ENCODE measurements at regions not wholly inside any gene's neighbourhood (a gene's known extent, or its start where the extent isn't known, plus 50 kb on each side); places are given as distances from the start of the nearest gene placed in this dataset.
"Not testable (repeated sequence)": the region's sequence is repeated elsewhere in the genome, so short reads cannot be mapped to it uniquely, and the experiment has no call there.

- Mint-ChIP-seq H3K27ac (peak overlapping the region; percentile 19), H3K27me3 (no peaks in the 10 kb centered on the region), H3K36me3 (ENCODE audit: low read depth) (no peaks in the 10 kb centered on the region), H3K4me1 (no peaks in the 10 kb centered on the region), H3K4me3 (no peak overlapping the region)
- no peak for ATAC-seq
- DNase-seq = no peak
- H3K9me3 ChIP-seq (ENCODE audit: control insufficient read depth, low read length, poor library complexity, severe bottlenecking) = no peaks in the 10 kb centered on the region
Observed at GRCh38 chr2:106339609-106340008, 128.6 kb downstream of the RGPD3 start.

DNA sequence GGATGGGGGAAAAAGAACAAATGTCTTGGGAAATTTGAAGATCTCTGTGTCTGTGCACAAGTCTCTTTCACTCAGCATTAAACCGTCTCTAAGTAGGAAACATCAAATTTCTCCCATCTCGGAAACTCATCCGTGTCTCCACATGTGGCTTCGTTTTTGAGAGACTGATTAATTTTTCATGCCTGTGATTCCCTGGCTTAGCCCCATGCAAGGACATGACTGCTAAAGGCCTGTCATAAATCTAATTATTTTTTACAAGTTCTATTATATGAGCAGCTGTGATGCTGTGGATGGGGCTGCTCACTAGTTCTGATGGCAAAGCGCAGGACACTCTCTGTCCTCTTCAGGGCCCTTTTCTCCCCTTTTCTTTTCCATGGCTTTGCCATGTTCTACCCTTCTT, 129.1 kb downstream of the RGPD3 start:
- Mint-ChIP-seq H3K27me3 (no peaks in the 10 kb centered on the region), H3K27ac (peak overlapping the region; percentile 19), H3K4me1 (no peaks in the 10 kb centered on the region), H3K4me3 (no peak overlapping the region), H3K36me3 (ENCODE audit: low read depth) (no peaks in the 10 kb centered on the region)
- no peak for DNase-seq
- H3K9me3 ChIP-seq (ENCODE audit: control insufficient read depth, low read length, poor library complexity, severe bottlenecking) = no peaks in the 10 kb centered on the region
- no peak for ATAC-seq

GRCh38 chr2:106338043-106338442, 130.2 kb downstream of the RGPD3 start:
- H3K9me3 ChIP-seq (ENCODE audit: control insufficient read depth, low read length, poor library complexity, severe bottlenecking) = no peaks in the 10 kb centered on the region
- DNase-seq = no peak
- no peak for ATAC-seq
- no peak overlapping the region for H3K27ac Mint-ChIP-seq
- H3K36me3 Mint-ChIP-seq (ENCODE audit: low read depth) = no peaks in the 10 kb centered on the region
- no peaks in the 10 kb centered on the region for H3K4me1 Mint-ChIP-seq
- no peak overlapping the region for H3K4me3 Mint-ChIP-seq
- H3K27me3 Mint-ChIP-seq = no peaks in the 10 kb centered on the region

- Mint-ChIP-seq H3K27ac (no peak overlapping the region), H3K4me3 (no peak overlapping the region), H3K27me3 (no peaks in the 10 kb centered on the region), H3K36me3 (ENCODE audit: low read depth) (no peaks in the 10 kb centered on the region), H3K4me1 (peaks cover 6% of the 10 kb centered on the region)
- DNase-seq (no peak), ATAC-seq (no peak)
- H3K9me3 ChIP-seq (ENCODE audit: control insufficient read depth, low read length, poor library complexity, severe bottlenecking) = no peaks in the 10 kb centered on the region
Observed at GRCh38 chr2:106336737-106337136, 131.5 kb downstream of the RGPD3 start.

- H3K4me3 Mint-ChIP-seq = no peak overlapping the region
- no peak overlapping the region for H3K27ac Mint-ChIP-seq
- DNase-seq = no peak
Observed at GRCh38 chr2:106336108-106336507, 132.1 kb downstream of the RGPD3 start.

DNA sequence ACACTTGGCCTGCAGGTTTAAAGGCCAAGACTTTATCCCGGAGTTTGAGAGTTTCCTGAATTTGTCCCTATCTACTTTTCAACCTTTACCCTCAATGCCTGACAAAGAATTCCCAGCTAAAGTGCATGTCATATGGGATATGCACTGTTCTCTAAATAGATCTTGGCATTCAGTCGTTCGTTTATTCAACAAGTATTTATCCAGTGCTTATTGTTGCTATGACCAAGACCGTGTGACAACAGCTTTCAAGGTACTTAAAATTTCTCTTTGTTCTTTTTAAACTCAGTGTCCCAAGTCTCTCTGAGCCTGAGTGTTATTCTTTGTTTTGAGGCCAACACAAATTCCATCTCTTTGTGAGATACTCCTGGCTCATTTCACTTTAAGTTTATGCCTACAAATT, 133.4 kb downstream of the RGPD3 start:
- H3K27me3 Mint-ChIP-seq = no peaks in the 10 kb centered on the region
- H3K36me3 Mint-ChIP-seq (ENCODE audit: low read depth) = no peaks in the 10 kb centered on the region
- ATAC-seq (no peak), DNase-seq (no peak)
- H3K4me3 Mint-ChIP-seq = no peak overlapping the region
- H3K27ac Mint-ChIP-seq = no peak overlapping the region
- peaks cover 6% of the 10 kb centered on the region for H3K4me1 Mint-ChIP-seq
- H3K9me3 ChIP-seq (ENCODE audit: control insufficient read depth, low read length, poor library complexity, severe bottlenecking) = no peaks in the 10 kb centered on the region

More at GRCh38 chr2:106336108-106336507, 132.1 kb downstream of the RGPD3 start:
- no peak for ATAC-seq
- H3K27me3 Mint-ChIP-seq = no peaks in the 10 kb centered on the region
- peaks cover 6% of the 10 kb centered on the region for H3K4me1 Mint-ChIP-seq
- no peaks in the 10 kb centered on the region for H3K9me3 ChIP-seq (ENCODE audit: control insufficient read depth, low read length, poor library complexity, severe bottlenecking)
- no peaks in the 10 kb centered on the region for H3K36me3 Mint-ChIP-seq (ENCODE audit: low read depth)

- H3K36me3 Mint-ChIP-seq (ENCODE audit: low read depth); DNase-seq; ATAC-seq; H3K27me3 Mint-ChIP-seq; H3K27ac Mint-ChIP-seq; H3K4me1 Mint-ChIP-seq; H3K4me3 Mint-ChIP-seq; H3K9me3 ChIP-seq (ENCODE audit: control insufficient read depth, low read length, poor library complexity, severe bottlenecking): not testable (repeated sequence)
Observed at GRCh38 chr2:106333253-106333873, 134.8 kb downstream of the RGPD3 start.

- Mint-ChIP-seq H3K27ac (no peak overlapping the region), H3K4me1 (peaks cover 6% of the 10 kb centered on the region), H3K4me3 (no peak overlapping the region), H3K36me3 (ENCODE audit: low read depth) (no peaks in the 10 kb centered on the region), H3K27me3 (no peaks in the 10 kb centered on the region)
- no peak for ATAC-seq
- H3K9me3 ChIP-seq (ENCODE audit: control insufficient read depth, low read length, poor library complexity, severe bottlenecking) = no peaks in the 10 kb centered on the region
- no peak for DNase-seq
Observed at GRCh38 chr2:106332054-106332453, 136.2 kb downstream of the RGPD3 start.

- DNase-seq; H3K27ac Mint-ChIP-seq; ATAC-seq; H3K4me1 Mint-ChIP-seq; H3K36me3 Mint-ChIP-seq (ENCODE audit: low read depth); H3K4me3 Mint-ChIP-seq; H3K9me3 ChIP-seq (ENCODE audit: control insufficient read depth, low read length, poor library complexity, severe bottlenecking); H3K27me3 Mint-ChIP-seq: not testable (repeated sequence)
Observed at GRCh38 chr2:106330384-106331261, 136.5 kb upstream of the UXS1 start.

DNA sequence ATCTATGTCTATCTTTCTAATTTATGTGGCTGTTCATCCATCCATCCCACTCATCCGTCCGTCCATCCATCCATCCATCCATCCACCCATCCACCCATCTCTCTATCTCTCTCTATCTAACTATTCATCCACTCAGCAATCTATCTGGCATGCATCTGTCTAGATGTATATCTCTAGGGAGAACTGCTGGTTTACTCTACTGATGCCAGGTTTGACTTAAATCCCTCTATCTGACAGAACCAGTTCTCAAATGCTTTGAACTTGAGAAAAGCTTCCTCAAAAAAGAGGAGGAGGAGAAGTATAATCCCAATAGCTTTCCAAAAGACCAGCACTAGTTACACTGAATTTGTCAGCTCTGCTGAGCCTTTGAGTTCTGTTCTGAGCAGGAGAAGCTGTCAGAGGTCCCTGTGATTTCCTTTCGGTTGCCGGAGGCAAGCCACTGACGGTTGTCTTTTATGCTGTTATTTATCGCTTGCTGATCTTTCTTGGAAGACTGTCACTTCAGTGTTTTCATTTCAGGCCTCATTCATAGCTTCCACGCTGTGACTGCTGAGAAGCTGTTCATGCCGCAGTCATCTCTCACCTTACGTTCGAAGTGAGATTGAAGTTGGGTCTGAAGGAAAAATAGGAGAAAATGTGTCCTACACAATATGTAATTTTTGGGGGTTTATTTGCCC, 129.4 kb upstream of the UXS1 start:
- Mint-ChIP-seq H3K4me1 (no peaks in the 10 kb centered on the region), H3K27ac (no peak overlapping the region), H3K4me3 (no peak overlapping the region), H3K27me3 (peaks cover 25% of the 10 kb centered on the region), H3K36me3 (ENCODE audit: low read depth) (peaks cover 5% of the 10 kb centered on the region)
- DNase-seq (no peak), ATAC-seq (no peak)
- no peaks in the 10 kb centered on the region for H3K9me3 ChIP-seq (ENCODE audit: control insufficient read depth, low read length, poor library complexity, severe bottlenecking)

DNA sequence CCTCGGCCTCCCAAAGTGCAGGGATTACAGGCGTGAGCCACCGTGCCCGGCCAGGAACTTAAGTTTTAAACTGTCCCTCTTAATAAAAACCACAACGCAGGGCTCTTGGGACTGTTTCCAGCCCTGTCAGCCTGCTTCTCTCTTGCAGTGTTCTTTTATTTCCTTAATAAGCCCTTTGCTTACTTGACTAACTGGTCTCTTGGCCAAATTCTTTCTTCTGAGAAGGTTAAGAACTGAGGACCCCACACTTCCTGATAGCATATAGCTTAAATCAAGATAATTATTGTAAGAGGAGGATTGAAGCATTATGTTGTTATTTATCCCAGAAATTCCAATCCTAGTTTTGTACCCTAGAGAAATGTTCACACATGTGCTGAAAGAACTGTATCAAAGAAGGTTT, 128.2 kb upstream of the UXS1 start:
- H3K4me1 Mint-ChIP-seq = peaks cover 2% of the 10 kb centered on the region
- ATAC-seq = no peak
- H3K27me3 Mint-ChIP-seq = peaks cover 25% of the 10 kb centered on the region
- no peak overlapping the region for H3K27ac Mint-ChIP-seq
- no peak for DNase-seq
- H3K4me3 Mint-ChIP-seq = no peak overlapping the region
- H3K36me3 Mint-ChIP-seq (ENCODE audit: low read depth) = peaks cover 5% of the 10 kb centered on the region
- no peaks in the 10 kb centered on the region for H3K9me3 ChIP-seq (ENCODE audit: control insufficient read depth, low read length, poor library complexity, severe bottlenecking)

DNA sequence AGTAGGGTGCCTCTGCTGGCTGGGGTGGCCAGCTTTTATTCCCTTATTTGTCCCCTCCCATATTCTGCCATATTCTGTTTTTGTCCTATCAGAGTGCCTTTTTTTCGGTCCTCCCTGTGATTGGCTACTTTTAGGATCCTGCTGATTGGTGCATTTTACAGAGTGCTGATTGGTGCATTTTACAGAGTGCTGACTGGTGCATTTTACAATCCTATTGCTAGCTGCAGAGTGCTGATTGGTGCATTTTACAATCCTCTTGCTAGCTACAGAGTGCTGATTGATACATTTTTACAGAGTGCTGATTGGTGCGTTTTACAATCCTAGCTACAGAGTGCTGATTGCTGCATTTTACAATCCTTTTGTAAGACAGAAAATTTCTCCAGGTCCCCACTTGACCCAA, 126.3 kb upstream of the UXS1 start:
- not testable (repeated sequence) for H3K9me3 ChIP-seq (ENCODE audit: control insufficient read depth, low read length, poor library complexity, severe bottlenecking); H3K36me3 Mint-ChIP-seq (ENCODE audit: low read depth); DNase-seq; H3K4me3 Mint-ChIP-seq; ATAC-seq; H3K27ac Mint-ChIP-seq; H3K4me1 Mint-ChIP-seq
- H3K27me3 Mint-ChIP-seq = peaks cover 20% of the 10 kb centered on the region

DNA sequence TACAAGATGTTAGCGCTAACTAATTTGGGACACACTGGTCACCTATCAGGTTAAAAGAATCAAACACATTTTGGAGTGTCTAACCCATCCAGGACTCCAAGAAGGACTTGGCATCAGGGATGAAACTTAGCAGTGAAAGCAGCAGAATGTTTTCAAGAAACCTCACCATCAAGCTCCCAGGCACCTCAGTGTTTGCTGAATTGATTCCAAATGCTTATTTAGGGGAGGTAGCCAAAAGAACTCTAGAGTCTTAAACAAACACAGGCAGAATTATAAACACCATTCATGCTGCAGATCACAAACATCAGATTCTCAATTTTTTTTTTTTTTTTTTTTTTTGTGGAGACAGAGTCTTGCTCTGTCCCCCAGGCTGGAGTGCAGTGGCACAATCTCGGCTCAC, 122.8 kb upstream of the UXS1 start:
- H3K9me3 ChIP-seq (ENCODE audit: control insufficient read depth, low read length, poor library complexity, severe bottlenecking) = no peaks in the 10 kb centered on the region
- no peaks in the 10 kb centered on the region for H3K27me3 Mint-ChIP-seq
- H3K4me3 Mint-ChIP-seq = no peak overlapping the region
- ATAC-seq = no peak
- H3K36me3 Mint-ChIP-seq (ENCODE audit: low read depth) = no peaks in the 10 kb centered on the region
- H3K4me1 Mint-ChIP-seq = peaks cover 5% of the 10 kb centered on the region
- no peak for DNase-seq
- H3K27ac Mint-ChIP-seq = no peak overlapping the region
